ENCODE measurements at regions not wholly inside any gene's neighbourhood (a gene's known extent, or its start where the extent isn't known, plus 50 kb on each side); places are given as distances from the start of the nearest gene placed in this dataset.
"Not testable (repeated sequence)": the region's sequence is repeated elsewhere in the genome, so short reads cannot be mapped to it uniquely, and the experiment has no call there.

GRCh38 chr9:13800776-13801175 is 513.2 kb downstream of the NFIB start:
- ATAC-seq (ENCODE audit: insufficient number of reproducible peaks, low FRiP score, low read depth): no peak
- H3K27ac ChIP-seq: no peak overlapping the region
- no peaks in the 10 kb centered on the region for H3K9me3 ChIP-seq
- TF ChIP-seq CTCF (IDR thresholded peaks at IDR 0.05): no peak
- no peak for DNase-seq (ENCODE audit: low spot score)
- no peak overlapping the region for H3K4me3 ChIP-seq
- no peaks in the 10 kb centered on the region for H3K36me3 ChIP-seq
- H3K27me3 ChIP-seq (replicated peaks; ENCODE audit: insufficient read depth): no peaks in the 10 kb centered on the region
- no peaks in the 10 kb centered on the region for H3K4me1 ChIP-seq (ENCODE audit: control insufficient read depth in 1 of 2, low read depth in 2 of 2)

- H3K27ac ChIP-seq; H3K9me3 ChIP-seq; H3K4me3 ChIP-seq; DNase-seq (ENCODE audit: low spot score); ATAC-seq (ENCODE audit: insufficient number of reproducible peaks, low FRiP score, low read depth); H3K4me1 ChIP-seq (ENCODE audit: control insufficient read depth in 1 of 2, low read depth in 2 of 2); H3K36me3 ChIP-seq; H3K27me3 ChIP-seq (replicated peaks; ENCODE audit: insufficient read depth): not testable (repeated sequence)
Observed at GRCh38 chr9:13797701-13798100, 516.2 kb downstream of the NFIB start.

- no peak for TF ChIP-seq CTCF (IDR thresholded peaks at IDR 0.05)
- Histone ChIP-seq H3K4me1 (ENCODE audit: control insufficient read depth in 1 of 2, low read depth in 2 of 2) (peaks cover under 1 to 14% of the 10 kb centered on the region in 2 donors), H3K36me3 (no peaks in the 10 kb centered on the region), H3K27me3 (replicated peaks; ENCODE audit: insufficient read depth) (no peaks in the 10 kb centered on the region), H3K4me3 (no peak overlapping the region), H3K27ac (no peak overlapping the region), H3K9me3 (no peaks in the 10 kb centered on the region)
- DNase-seq (ENCODE audit: low spot score) (no peak), ATAC-seq (ENCODE audit: insufficient number of reproducible peaks, low FRiP score, low read depth) (no peak)
Observed at GRCh38 chr9:13791816-13792215, 512.3 kb upstream of the MPDZ start.

GRCh38 chr9:13790055-13790454 is 510.6 kb upstream of the MPDZ start:
- Histone ChIP-seq H3K4me1 (ENCODE audit: control insufficient read depth in 1 of 2, low read depth in 2 of 2) (peaks cover 3 to 22% of the 10 kb centered on the region in 2 donors), H3K36me3 (no peaks in the 10 kb centered on the region), H3K27me3 (replicated peaks; ENCODE audit: insufficient read depth) (no peaks in the 10 kb centered on the region), H3K27ac (no peak overlapping the region), H3K4me3 (no peak overlapping the region), H3K9me3 (no peaks in the 10 kb centered on the region)
- DNase-seq (ENCODE audit: low spot score) (no peak), ATAC-seq (ENCODE audit: insufficient number of reproducible peaks, low FRiP score, low read depth) (no peak)
- TF ChIP-seq CTCF (IDR thresholded peaks at IDR 0.05): no peak

GRCh38 chr9:13787234-13787833 is 507.8 kb upstream of the MPDZ start:
- no peaks in the 10 kb centered on the region for H3K36me3 ChIP-seq
- H3K4me1 ChIP-seq (ENCODE audit: control insufficient read depth in 1 of 2, low read depth in 2 of 2): peaks cover 3 to 22% of the 10 kb centered on the region in 2 donors
- H3K9me3 ChIP-seq: no peaks in the 10 kb centered on the region
- TF ChIP-seq CTCF (IDR thresholded peaks at IDR 0.05): no peak
- peak overlapping the region; percentile 63 to 64 for H3K27ac ChIP-seq
- no peak for ATAC-seq (ENCODE audit: insufficient number of reproducible peaks, low FRiP score, low read depth)
- peak overlapping the region; percentile 59 for H3K4me3 ChIP-seq
- DNase-seq (ENCODE audit: low spot score): no peak
- no peaks in the 10 kb centered on the region for H3K27me3 ChIP-seq (replicated peaks; ENCODE audit: insufficient read depth)

- ATAC-seq (ENCODE audit: insufficient number of reproducible peaks, low FRiP score, low read depth) (no peak), DNase-seq (ENCODE audit: low spot score) (no peak)
- Histone ChIP-seq H3K9me3 (no peaks in the 10 kb centered on the region), H3K36me3 (no peaks in the 10 kb centered on the region), H3K4me3 (no peak overlapping the region), H3K4me1 (ENCODE audit: control insufficient read depth in 1 of 2, low read depth in 2 of 2) (peaks cover 3 to 22% of the 10 kb centered on the region in 2 donors), H3K27ac (peak overlapping the region; percentile 63 to 64), H3K27me3 (replicated peaks; ENCODE audit: insufficient read depth) (no peaks in the 10 kb centered on the region)
- no peak for TF ChIP-seq CTCF (IDR thresholded peaks at IDR 0.05)
Observed at GRCh38 chr9:13786711-13787110, 507.2 kb upstream of the MPDZ start.

Measured in thoracic aorta (tissue), 2 donors.